ENCODE measurements at regions not wholly inside any gene's neighbourhood (a gene's known extent, or its start where the extent isn't known, plus 50 kb on each side); places are given as distances from the start of the nearest gene placed in this dataset.

GRCh38 chr3:115336836-115337235 lies 189.7 kb upstream of the ZBTB20 start:
- TF ChIP-seq CTCF (IDR thresholded peaks at IDR 0.05; ENCODE audit: low read depth, low read length) (no peak), POLR2A (IDR thresholded peaks at IDR 0.05; ENCODE audit: extremely low read depth, insufficient read length) (no peak), MAX (IDR thresholded peaks at IDR 0.05; ENCODE audit: low read depth, low read length) (no peak), MYC (IDR thresholded peaks at IDR 0.05; ENCODE audit: low read depth, low read length) (no peak)
